ENCODE measurements at regions not wholly inside any gene's neighbourhood (a gene's known extent, or its start where the extent isn't known, plus 50 kb on each side); places are given as distances from the start of the nearest gene placed in this dataset.
A peak's percentile ranks its signal among the peaks of the same experiment; 100 is the strongest.

DNA sequence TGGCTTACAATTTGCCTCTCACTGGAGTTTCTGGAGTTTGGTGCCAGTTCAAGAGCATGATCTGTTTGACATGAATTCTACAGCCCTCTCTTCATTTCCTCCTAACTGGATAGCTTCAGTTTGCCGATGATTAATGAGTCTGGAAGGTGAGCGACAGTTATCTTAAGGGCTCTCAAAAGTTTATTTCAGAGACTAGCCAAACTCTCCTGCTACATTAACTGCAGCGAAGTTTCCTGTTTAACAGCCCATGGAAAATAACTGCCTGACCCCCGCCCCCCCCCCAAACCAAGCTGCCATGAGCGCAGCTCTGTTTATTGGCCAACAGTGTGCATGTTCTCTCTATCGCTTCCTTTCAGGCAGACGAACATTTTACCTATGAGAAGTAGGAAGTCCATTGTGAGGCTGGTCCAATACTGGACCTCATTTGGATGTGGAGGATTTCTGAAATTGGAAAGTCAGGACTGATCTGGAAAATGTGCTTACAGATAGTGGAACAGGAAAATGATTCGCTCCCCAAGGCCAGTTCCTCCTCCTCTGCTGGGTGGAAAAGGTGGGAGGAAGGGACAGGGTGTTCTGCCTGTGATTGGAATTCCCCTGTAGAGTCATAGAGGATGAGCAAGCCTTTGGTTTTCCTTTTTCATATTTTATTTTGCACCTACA, 522.2 kb upstream of the JAG1 start:
- H3K4me3 ChIP-seq (ENCODE audit: low read length): no peak overlapping the region
- DNase-seq (ENCODE audit: low read depth, low spot score): no peak

DNA sequence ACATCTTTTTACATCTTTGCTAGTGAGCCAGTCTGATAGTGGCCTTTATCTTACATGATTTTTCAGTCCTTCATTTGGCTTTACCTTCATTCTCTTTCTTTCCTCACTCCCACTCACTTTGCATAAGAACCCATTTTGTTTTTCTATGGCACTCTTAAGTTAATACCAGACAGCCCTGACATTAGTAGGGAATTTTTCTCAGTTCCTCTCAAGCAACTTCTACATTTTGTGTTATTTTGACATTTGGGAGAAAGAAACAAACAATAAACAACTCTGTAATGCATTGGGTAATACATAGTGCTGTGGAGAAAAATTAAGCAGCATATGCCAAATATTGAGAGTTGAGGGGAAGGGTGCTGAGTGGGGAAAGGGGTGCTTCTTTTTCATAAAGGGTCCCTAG, 524.1 kb upstream of the JAG1 start:
- H3K4me3 ChIP-seq (ENCODE audit: low read length): no peak overlapping the region
- DNase-seq (ENCODE audit: low read depth, low spot score): no peak

DNA sequence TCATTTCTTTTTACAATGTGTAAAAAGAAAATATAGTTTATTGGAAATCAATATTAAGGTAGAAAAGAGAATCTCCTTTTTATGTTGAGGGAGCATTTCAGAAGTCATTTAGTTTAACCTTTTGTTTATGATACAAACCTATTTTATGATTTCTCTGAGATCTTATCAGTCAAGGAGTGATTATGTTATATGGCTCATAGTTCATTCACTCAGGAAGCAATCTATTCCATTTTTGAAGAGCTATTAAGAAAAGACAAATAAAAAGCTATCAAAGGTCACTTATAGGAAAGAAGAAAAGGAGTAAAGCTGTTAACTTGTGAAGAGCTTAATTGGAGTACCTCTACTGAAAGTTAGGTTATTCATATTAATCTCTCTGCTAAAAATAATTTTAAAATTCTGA, 526.6 kb upstream of the JAG1 start:
- no peak for DNase-seq (ENCODE audit: low read depth, low spot score)

DNA sequence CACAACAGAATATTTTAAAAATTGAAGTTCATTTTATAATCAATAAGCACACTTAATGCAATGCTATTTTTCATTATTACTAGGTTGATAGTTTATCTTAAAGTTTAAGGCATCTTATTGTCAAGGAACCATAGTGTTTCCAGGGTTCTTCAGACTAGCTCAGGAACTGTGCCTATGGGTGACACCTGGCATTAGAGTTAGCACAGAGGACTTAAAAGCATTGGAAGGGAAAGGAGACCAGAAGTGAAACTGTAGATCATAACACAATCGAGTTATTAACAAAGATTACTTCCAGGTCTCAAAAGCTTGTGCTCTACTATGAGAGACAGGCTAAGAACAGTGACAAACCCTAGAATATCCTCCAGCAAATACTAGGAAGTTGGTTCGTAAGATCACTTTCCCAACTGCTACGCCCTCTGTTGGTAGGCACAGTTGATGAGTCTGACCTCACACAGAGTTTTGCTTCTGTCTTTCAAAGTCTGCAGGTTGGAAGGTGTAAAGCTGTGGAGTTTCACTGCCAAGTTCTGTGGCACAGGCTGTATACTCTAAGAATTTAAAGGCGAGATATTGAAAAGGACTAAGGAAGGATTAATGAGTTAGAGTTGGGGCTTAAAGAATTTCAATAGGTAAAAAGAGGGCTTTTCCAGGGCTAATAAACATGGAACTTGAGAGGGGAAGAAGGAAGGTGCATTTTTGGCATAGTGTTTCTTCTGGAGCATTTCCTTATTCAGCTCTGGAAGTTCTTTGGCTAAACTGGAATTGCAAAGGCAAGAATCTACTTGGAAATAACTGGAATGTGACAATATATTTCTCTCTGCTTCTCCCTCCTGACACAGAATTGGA, 531.3 kb upstream of the JAG1 start:
- no peak overlapping the region for H3K4me3 ChIP-seq (ENCODE audit: low read length)
- DNase-seq (ENCODE audit: low read depth, low spot score): peak; percentile 48

More for the DNA sequence above, 526.6 kb upstream of the JAG1 start:
- no peak overlapping the region for H3K4me3 ChIP-seq (ENCODE audit: low read length)

DNA sequence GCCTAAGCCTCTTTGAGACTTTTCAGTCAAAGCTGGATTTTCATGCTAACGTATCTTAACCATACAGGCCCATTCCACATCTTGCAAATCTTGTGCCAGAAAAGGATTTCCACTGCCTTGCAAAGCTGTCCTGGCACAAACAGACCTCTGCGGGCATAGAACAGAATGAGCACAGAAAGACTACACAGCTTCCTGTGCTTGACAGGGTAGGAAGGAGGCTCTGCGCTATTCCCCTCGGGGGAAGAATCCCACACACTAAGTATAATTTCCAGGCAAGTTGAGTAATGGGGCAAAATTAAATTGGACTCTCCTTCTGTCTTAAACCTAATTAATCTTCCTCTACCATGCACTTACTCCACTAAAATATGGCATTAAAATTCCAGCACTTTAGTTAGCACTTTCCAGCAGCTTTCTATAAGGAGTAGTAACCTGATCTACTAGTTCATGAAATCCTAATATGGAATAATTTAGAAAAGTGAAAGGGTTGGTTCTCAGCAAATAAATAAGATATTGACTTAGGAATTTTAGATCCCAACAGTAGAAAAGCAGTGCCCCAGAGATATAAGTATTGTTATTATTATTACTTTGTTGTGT, 532.1 kb upstream of the JAG1 start:
- H3K4me3 ChIP-seq (ENCODE audit: low read length): no peak overlapping the region
- DNase-seq (ENCODE audit: low read depth, low spot score): no peak

DNA sequence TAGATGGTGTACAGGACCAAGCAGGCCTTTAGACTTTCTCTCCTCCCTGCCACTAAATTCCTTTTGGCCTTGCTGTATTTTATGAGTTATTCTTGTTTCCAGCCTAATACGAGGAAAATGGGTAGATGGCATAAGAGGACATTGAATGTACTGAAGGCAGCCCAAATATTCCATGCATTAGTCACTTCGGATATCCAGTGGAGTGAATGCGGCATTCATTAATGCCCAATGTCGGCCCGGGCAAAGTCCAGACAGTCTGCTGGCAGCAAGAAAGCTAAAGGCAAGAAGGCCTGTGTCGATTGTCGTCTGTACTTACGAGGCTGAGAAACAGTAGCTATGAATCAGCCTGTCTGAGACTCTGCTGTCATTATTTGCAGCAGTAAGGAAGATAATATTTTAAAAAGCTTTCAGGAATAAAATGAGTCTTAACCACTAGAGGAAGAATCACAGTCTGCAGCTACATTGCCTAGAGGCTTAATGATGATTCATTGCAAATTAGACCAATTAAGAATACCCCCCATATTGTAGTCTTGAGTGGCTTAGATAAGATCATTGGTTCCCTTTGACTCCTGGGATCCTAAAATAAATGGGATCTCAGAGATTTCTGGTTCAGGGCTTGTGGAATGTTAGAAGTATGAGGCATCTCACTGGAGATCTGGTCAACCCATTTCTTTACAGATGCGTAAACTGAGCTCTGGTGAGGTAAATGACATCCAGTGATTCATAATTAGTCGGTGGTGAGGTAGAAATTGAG, 534.1 kb upstream of the JAG1 start:
- no peak overlapping the region for H3K4me3 ChIP-seq (ENCODE audit: low read length)
- no peak for DNase-seq (ENCODE audit: low read depth, low spot score)

DNA sequence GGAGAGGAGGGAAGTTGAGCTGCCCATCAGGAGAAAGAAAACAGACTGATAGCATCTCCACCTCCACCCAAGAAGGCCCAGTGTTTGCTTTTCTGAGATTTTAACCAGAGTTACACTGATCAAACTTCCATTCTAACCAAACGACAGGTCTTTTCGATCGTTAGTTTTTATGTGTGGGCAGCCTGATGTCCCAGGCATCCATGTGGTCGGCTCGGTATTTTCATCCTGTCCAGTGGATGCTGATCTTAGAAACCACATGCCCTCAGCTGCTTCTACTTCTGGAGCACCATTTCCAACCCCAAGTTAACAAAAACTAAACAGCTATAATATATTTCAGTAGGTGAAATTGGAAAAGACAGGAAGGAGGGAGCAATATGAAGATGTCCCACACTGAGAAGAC, 536.8 kb upstream of the JAG1 start:
- no peak for DNase-seq (ENCODE audit: low read depth, low spot score)
- no peak overlapping the region for H3K4me3 ChIP-seq (ENCODE audit: low read length)

DNA sequence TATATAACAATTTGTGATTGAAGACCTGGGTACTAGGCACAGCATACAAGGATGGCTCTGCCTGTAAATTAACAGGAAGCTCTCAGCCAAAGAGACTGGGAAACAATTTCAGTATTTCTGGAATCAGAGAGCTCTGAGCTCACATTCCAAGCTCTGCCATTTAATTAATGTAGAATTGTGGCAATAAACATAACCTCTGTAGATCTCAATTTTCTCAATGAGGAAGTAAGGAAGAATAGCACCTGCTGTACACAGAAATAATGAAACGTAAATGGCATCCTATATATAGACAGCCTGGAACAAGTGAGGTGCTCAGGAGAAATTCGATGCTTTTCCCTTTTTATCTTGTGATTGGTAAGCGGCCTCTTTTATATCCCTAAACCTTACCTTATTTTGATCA, 538.5 kb upstream of the JAG1 start:
- DNase-seq (ENCODE audit: low read depth, low spot score): no peak
- no peak overlapping the region for H3K4me3 ChIP-seq (ENCODE audit: low read length)

DNA sequence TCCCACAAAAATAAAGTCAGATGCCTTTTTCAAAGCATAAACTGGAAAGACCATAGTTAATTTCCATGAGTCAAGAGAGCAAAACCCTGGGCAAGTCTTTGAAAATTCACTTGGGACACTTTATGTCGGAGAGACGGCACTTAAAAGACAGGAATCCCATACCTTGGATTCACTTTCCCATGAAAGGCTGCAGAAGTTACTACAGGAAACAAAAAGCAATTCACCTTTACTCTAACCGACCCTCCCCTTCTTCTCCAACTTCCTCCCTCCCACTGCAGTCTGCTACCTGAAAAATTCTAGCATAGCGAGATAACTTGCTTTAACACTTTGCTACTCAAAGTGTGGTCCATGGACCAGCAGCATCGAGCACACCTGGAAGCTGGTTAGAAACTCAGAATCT, 539.1 kb upstream of the JAG1 start:
- H3K4me3 ChIP-seq (ENCODE audit: low read length): no peak overlapping the region
- no peak for DNase-seq (ENCODE audit: low read depth, low spot score)

DNA sequence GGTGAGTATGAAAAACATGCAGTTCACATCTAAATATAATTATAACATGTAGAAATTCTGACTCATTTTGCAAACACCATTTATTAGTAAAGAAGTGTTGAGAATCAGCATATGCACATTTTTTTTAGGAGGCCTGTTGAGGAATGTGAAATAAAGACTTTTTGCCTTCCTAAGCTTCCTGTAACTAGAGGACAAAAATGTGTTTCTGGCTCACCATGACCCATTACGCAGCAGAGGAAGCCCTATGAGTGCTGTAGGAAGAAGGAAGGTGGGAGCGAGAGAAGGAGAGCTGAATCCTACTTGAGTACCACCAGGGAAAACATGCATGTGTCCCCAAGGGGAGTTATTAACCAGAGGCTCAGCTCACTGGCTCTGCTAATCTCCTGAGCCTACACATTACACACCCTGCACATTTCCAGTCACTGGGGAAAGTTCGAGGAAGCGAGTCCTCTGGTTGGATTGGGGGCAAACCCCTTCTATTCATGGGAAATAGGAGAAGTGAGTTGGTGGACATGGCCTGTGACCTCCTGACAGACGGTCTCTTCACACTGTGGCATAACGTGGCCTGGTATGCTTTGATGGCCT, 540.5 kb upstream of the JAG1 start:
- DNase-seq (ENCODE audit: low read depth, low spot score): no peak

DNA sequence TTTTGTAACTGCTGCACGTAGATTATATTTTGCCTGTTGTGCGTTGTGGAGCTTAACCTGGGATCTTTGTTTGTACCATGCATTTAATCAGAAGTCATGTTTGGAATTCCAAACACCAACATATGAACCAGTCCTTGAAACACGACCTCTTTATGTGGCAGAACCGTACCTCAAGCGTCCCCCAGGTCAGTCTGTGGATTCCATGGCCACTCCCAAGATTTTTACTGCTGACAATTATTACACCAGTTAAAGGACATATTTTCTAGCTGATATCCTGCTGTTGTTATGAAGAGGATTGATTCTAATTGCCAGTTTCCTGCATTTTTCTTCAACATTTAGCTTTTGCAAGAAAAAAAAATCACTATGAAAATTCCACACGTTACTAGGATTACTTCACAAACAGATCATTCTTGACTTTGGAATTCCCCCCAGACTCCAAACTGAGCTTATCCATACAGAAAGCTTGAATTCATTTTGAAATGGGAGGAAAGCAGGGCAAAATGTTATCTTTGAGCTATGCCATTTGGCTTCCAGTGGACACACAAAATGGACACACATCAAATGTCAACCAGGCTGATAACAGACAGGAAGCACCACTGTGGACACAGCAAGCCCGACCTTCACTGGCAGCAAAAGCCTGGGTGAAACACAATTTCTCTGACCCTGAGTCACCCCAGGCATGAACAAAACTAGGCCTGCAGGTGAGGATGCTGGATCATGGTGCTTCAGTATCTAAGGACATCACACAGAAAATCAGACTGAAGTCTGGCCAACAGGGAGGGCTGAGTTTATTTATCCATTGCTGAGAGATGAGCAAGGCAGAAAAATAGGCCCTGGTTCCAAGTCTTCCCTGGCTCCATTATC, 542.9 kb upstream of the JAG1 start:
- no peak for DNase-seq (ENCODE audit: low read depth, low spot score)

More for the DNA sequence above, 540.5 kb upstream of the JAG1 start:
- H3K4me3 ChIP-seq (ENCODE audit: low read length): no peak overlapping the region

DNA sequence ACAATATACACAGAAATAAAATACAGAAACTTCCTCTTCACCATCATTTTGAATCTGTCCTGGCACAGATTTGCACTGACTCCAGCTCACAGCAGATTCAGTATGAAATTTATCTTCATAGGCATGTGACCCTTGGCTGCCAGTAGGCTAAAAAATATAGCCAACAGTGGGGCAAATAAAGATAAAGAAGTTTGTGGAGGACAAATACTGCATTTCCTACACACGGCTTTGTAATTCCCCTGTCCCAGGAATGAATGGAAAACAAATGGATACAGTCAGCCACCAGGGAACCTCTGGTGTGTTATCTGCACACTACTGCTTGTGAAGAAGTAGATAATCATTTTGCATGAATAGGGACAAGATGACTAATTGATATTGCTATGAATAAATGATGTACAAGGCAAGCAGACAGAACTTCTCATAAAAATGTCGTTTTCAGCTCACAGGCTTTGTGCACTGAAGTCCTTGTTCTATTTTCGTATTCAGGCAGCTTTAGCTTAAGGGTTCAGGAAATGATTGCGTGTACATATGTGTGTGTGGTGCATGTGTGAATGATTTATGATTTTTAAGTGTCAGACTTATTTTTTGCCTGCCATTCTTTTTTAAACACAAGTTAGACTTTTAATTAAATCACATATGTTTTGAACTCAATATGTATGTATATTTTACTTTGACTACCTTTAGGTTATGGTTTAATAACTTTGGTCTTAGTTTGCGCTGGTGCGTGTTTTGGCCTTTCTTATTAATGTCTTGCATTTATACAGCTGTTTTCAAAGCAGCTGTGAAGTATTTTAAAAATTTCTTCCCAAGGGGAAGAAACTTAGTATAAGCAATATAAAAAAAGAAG, 543.8 kb upstream of the JAG1 start:
- no peak overlapping the region for H3K4me3 ChIP-seq (ENCODE audit: low read length)
- DNase-seq (ENCODE audit: low read depth, low spot score): no peak

More for the DNA sequence above, 542.9 kb upstream of the JAG1 start:
- no peak overlapping the region for H3K4me3 ChIP-seq (ENCODE audit: low read length)

DNA sequence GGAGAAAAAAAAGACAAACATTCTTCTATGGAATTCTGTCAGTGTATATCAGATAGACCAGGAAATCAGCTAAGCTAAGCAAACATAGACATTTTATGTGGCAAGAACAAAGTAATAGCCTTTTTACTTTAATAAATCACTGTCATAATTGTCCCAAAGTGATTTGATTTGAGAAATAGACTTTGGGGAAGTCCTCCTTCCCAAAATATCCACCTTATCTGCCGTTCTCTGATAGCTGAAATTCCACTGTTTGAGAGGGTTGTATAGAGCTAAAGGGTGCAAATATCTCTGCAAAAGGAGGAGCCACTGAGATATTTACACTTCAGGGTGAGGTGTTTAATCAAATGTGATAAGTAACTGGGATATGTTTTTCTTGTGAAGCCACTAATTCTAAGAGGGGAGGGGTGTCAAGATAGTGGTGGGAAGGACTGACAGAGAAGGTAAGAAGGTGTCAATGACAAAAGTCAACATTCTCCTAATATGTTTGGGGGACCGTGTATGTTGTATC, 544.4 kb upstream of the JAG1 start:
- no peak for DNase-seq (ENCODE audit: low read depth, low spot score)
- no peak overlapping the region for H3K4me3 ChIP-seq (ENCODE audit: low read length)

DNA sequence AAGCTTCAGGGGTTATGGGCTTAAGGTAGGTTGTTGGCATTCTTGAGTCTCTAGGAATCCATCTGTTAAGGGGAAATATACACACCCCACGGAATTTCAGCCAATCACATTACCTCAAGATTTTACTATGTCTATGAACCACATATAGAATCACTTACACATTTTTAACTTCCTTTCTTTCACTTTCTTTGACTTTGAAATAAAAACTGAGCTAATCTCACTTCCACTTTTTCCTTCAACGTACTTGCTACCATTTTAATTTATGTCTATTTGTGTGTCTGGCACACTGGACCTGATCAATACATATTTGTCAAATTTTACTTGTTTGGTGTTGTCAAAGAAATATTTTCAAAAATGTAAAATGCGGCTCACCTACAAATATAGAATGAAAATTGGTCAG, 545.4 kb upstream of the JAG1 start:
- no peak overlapping the region for H3K4me3 ChIP-seq (ENCODE audit: low read length)
- DNase-seq (ENCODE audit: low read depth, low spot score): no peak

DNA sequence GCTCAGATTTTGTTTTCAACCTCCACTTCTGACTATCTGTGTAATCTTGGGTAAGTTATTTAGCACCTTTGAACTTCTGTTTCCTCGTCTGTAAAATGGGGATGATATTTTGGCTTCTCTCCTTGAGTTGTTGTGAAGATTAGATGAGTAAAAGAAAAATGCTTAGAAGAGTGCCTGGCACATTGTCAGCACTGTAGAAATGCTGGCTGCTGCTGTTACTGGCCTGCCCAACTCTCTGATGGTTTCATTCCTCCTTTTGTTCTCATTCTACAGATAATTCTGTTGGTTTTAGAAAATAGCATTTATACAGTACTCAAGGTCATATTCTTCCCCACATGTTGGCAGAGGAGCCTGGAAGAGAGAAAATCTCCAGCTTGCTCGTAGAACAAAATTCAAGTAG, 547.2 kb upstream of the JAG1 start:
- DNase-seq (ENCODE audit: low read depth, low spot score): no peak
- no peak overlapping the region for H3K4me3 ChIP-seq (ENCODE audit: low read length)

DNA sequence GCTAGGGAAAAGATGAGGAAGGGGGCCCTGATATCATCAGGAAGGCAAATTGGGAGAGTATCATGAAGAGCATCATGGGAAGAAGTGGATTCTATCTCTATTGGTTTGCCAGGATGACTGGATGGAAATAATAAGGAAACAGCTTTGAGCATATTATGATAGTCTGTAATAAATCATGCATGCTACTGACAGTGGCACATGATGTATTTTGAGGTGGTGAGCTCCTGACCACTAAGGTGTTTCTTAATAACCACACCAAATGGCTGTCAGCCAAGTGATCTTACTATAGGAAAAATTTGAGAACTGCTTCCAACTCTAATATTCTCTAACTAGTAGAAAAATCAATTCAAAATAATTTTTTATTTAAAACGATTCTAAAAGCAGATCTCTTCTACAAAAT, 548.4 kb upstream of the JAG1 start:
- DNase-seq (ENCODE audit: low read depth, low spot score): no peak
- H3K4me3 ChIP-seq (ENCODE audit: low read length): no peak overlapping the region

DNA sequence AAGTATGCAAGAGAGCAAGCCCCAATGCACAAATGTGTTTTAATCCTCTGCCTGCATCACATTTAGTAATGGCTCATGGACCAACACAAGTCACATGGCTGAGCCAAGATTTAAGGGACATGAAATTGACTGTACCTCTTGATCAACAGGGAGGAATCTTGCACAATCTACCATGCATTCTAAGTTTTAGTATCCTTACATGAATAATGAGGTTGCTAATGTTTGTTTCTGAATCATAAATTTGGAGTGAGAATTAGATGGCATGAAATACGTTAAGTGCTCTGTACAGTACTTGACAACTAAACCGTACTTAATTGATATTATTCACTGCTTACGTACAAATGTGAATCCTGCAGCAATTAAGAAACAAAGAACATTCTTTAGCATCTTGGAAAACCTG, 553.8 kb upstream of the JAG1 start:
- DNase-seq (ENCODE audit: low read depth, low spot score): no peak
- no peak overlapping the region for H3K4me3 ChIP-seq (ENCODE audit: low read length)
